GM19023 (cell line): ENCODE measurements at regions not wholly inside any gene's neighbourhood (a gene's known extent, or its start where the extent isn't known, plus 50 kb on each side); places are given as distances from the start of the nearest gene placed in this dataset.
"Not testable (repeated sequence)": the region's sequence is repeated elsewhere in the genome, so short reads cannot be mapped to it uniquely, and the experiment has no call there.

ENCODE experiments used
- ATAC-seq: cut with Tn5 transposase; IDR thresholded peaks from one replicate; pipeline ENCODE4 v1.9.1; 2021; ENCODE audit warnings: mild to moderate bottlenecking, moderate library complexity; ENCODE audit not compliant: unreplicated experiment

- no peak for ATAC-seq
Observed at GRCh38 chr1:214715126-214715525, 112.1 kb downstream of the CENPF start.

DNA sequence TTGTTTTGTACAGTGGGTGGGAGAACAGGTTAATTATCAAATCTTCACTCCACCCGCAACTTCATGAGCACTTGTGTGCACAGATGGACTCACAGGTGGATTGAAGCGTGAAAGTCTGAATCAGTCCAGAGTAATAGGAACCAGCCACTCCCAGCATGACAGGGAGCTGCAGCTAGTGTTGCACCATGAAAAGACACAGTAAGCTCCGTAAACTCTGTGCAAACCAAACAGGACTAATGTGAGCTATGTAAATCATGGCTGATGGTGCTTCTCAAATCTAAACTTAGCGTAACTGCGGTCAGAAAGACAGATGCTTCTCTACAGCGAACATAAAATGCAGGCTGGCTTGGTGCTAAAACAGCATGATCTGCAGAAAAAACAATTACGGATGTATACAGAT, 114.4 kb downstream of the CENPF start:
- no peak for ATAC-seq

- ATAC-seq, result no peak
Observed at GRCh38 chr1:214718724-214719123, 115.7 kb downstream of the CENPF start.

- no peak for ATAC-seq
Observed at GRCh38 chr1:214719207-214719606, 116.2 kb downstream of the CENPF start.

DNA sequence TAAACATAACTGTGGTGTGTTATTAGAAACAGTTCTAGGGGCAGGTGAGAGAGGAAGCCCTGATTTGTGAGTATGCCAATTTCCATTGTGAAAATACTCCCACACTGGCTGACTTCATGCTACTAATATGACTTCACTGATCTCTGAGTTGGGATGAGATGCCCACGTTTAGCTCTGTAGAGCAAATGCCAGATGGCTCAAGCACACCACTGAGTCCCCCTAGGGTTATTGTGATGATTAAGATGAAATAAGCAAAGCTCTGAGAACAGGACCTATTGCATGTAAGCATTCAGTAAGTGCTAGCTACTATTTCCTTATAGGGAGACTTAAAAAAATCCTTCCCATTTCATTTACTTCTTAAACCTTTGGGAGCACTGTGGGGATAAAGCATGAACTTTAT, 117.6 kb downstream of the CENPF start:
- no peak for ATAC-seq

GRCh38 chr1:214727274-214727673, 124.3 kb downstream of the CENPF start:
- no peak for ATAC-seq

- no peak for ATAC-seq
Observed at GRCh38 chr1:214739621-214740238, 136.7 kb downstream of the CENPF start.

GRCh38 chr1:214740471-214740870, 137.5 kb downstream of the CENPF start:
- no peak for ATAC-seq

DNA sequence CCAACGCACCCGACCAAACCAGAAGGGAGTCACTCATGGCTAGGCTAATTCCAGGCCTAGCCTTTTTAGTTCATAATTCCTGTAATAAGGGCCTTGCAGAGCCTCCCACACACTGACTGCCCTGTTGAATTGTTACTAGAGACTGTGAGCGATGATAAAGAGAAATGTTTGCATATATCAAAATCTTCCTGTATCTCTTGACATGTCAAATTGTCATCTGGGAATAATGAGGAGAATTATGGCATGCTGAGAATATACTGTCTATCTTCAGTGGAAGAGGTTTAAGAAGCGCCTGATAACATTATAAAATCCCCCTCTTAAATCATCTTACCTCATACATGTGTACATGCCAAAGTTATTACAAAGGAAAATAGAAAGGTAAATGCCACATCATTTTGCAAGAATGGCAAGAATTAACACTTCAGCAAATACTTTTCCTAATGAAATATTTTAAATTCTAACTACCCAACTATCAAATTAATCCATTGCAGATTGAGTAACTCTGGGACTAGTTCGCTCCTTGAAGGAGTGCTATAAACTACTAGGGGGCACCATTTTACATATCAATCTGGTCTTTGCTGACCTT, 144.1 kb downstream of the CENPF start:
- no peak for ATAC-seq

DNA sequence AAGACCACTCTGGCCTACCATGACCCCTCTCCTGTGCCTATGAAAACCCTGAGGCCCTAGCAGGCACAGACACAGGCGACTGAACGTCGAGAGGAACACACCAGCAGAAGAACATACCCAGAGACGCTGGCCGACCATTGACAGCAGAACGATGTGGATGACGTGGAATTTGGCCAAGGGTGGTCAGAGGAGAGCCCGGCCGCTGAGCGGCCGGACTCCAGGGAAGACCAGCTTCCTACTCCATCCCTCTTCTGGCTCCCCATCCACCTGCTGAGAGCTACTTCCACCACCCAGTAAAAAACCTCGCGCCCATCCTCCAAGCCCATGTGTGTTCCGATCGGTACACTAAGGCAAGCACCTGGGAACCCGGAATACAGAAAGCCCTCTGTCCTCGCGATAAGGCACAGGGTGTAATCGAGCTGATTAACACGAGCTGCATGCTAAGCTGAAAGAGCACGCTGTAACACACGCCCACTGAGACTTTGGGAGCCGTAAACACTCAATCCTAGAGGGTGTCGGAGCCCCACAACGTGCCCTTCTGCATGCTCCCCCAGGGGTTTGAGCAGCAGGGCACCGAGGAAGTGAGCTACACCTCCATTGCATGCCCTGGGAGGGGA, 150.3 kb downstream of the CENPF start:
- no peak for ATAC-seq

GRCh38 chr1:214761030-214761429, 158.0 kb downstream of the CENPF start:
- ATAC-seq, result no peak

- no peak for ATAC-seq
Observed at GRCh38 chr1:214762902-214763301, 159.9 kb downstream of the CENPF start.

DNA sequence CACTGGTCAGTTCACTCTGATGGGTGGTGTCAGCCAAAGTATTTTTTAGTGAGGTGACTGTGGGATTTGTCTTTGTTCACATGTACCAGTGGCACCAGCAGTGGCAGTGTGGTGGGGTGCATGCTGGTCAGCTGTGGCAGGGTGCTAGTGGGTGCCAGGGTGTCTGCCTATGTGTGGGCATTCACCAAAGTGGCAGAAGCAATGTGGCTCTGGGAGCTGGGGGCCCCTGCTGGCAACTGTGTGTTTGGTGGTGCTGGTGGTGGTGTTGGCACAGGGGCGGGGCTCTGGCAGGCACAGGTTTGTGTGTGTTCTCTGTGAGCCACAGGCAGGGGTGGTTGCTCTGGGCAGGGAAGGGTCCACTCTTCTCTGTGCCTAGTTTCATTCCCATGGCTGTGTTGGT, 161.5 kb downstream of the CENPF start:
- no peak for ATAC-seq

DNA sequence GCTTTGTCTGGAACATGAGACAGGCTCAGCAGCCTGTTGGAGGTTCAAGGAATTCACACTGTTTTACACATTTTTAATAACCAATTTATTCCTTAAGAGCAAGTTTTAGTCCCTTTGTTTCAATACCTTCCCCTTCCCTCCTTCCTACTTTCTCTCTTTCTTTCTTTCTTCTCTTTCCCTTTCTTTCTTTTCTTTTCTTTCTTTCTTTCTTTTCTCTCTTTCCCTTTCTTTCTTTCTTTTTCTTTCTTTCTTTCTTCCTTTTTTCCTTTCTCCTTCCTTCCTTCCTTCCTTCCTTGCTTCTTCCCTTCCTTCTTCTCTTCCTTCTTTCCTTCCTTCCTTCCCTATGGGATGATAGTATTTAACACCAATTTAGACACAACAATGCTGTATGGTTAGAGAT, 164.2 kb downstream of the CENPF start:
- no peak for ATAC-seq

DNA sequence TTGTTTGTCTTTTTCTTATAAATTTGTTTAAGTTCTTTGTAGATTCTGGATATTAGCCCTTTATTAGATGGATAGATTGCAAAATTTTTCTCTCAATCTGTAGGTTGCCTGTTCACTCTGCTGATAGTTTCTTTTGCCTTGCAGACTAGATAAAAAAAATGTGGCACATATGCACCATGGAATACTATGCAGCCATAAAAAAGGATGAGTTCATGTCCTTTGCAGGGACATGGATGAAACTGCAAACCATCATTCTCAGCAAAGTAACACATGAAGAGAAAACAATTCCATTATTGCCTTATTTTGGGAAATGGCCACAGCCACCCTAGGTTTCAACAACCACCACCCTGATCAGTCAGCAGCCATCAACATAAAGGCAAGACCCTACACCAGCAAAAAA, 166.7 kb downstream of the CENPF start:
- not testable (repeated sequence) for ATAC-seq

DNA sequence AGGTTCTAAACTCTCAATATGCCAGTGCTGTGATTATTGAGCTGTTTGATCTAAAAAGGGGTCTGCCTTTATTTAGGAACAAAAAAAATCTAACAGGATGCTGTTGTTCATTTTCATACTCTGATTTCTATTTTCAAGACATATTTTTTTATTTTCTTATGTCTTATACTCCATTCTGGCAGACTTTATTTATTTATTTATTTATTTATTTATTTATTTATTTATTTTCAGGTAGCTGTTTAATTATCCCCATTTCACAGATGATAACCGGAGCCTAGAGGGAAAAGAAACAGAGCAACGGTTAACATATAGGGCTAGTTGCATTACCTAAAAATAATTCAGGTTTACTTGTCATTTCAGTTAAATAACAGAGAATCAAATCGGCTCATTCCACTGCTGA, 174.4 kb downstream of the CENPF start:
- ATAC-seq, result no peak

- ATAC-seq, result no peak
Observed at GRCh38 chr1:214791961-214792360, 189.0 kb downstream of the CENPF start.

GRCh38 chr1:214792527-214793186, 189.7 kb downstream of the CENPF start:
- no peak for ATAC-seq

DNA sequence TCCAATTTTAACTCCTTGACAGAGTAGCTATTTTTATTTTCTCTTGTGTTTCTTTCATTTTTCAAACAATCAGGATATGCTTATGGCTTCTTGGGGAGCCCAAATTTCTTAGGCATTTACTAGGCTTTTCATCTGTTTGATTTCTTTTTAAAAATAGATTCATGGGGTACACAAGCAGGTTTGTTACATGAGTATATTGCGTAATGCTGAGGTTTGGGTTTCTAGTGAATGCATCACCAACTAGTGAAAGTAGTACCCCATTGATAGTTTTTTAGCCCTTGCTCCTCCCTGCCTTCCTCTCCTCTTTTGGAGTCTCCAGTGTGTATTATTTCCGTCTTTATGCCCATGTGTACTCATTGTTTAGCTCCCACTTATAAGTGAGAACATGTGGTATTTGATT, 190.7 kb downstream of the CENPF start:
- no peak for ATAC-seq

- ATAC-seq, result no peak
Observed at GRCh38 chr1:214801191-214801590, 198.2 kb downstream of the CENPF start.

GRCh38 chr1:214808845-214809460, 206.0 kb downstream of the CENPF start:
- ATAC-seq, result no peak

DNA sequence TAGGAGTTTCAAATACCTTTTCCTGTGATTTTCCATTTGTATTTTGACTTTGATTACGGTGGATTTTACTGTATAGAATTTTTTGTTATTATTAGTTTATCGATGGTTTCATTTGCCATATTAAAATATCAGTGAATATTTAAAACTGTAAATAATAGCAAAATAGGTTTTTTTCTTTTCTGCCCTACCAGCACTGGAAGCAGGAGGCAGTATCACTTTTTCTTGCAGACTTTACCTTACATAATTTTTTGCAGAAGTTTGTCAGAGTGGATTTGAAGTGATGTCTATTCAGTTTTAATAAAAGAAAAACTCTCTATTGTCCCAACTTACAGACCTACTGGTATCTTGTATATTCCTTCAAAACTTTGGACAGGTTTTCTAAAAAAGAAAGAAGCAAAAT, 213.6 kb downstream of the CENPF start:
- no peak for ATAC-seq
